GM23338 (cell line): ENCODE measurements at regions not wholly inside any gene's neighbourhood (a gene's known extent, or its start where the extent isn't known, plus 50 kb on each side); places are given as distances from the start of the nearest gene placed in this dataset.

Experiments used
- ATAC-seq: fragments of 200-7000 bp; cut with Tn5 transposase; 3 replicates; pipeline ENCODE4 v1.9.1; 2020
- DNase-seq: peaks from one replicate; pipeline ENCODE4 v3.0.0-alpha.2; 2015; ENCODE audit warnings: low spot score
- H2AFZ ChIP-seq: fragments of 200-600 bp; sonication (generic); 2 replicates; pipeline ENCODE4 v1.8.0; 2016; ENCODE audit warnings: antibody characterized with exemption, mild to moderate bottlenecking, moderate library complexity
- H3F3A ChIP-seq: fragments of 200-600 bp; sonication (generic); replicated peaks from 2 replicates; pipeline ENCODE4 v1.8.0; 2017; ENCODE audit warnings: antibody characterized with exemption, mixed run types, low read depth
- H3K27ac ChIP-seq: fragments of 200-600 bp; sonication (generic); 2 replicates; pipeline ENCODE4 v1.6.1; 2016; ENCODE audit warnings: low read depth
- H3K27me3 ChIP-seq: fragments of 200-600 bp; sonication (generic); 2 replicates; pipeline ENCODE4 v1.8.0; 2016; ENCODE audit warnings: mild to moderate bottlenecking, mixed run types, moderate library complexity; ENCODE audit not compliant: insufficient read depth
- H3K36me3 ChIP-seq: fragments of 200-600 bp; sonication (generic); 2 replicates; pipeline ENCODE4 v1.8.0; 2016; ENCODE audit warnings: mild to moderate bottlenecking; ENCODE audit not compliant: insufficient read depth
- H3K4me1 ChIP-seq: fragments of 200-600 bp; sonication (generic); 2 replicates; pipeline ENCODE4 v1.8.0; 2016; ENCODE audit warnings: mild to moderate bottlenecking, moderate library complexity; ENCODE audit not compliant: insufficient read depth
- H3K4me2 ChIP-seq: fragments of 200-600 bp; sonication (generic); 2 replicates; pipeline ENCODE4 v1.7.1; 2017; ENCODE audit warnings: mixed run types
- H3K4me3 ChIP-seq: fragments of 200-600 bp; sonication (generic); 2 replicates; pipeline ENCODE4 v1.6.1; 2016; ENCODE audit warnings: mixed run types
- H3K79me2 ChIP-seq: fragments of 200-600 bp; sonication (generic); replicated peaks from 2 replicates; pipeline ENCODE4 v1.8.0; 2017; ENCODE audit warnings: mild to moderate bottlenecking; ENCODE audit not compliant: insufficient read depth
- H3K9me2 ChIP-seq: fragments of 200-600 bp; sonication (generic); 2 replicates; pipeline ENCODE4 v1.8.0; 2017; ENCODE audit not compliant: insufficient read depth
- H4K20me1 ChIP-seq: fragments of 200-600 bp; sonication (generic); replicated peaks from 2 replicates; pipeline ENCODE4 v1.8.0; 2017; ENCODE audit warnings: mild to moderate bottlenecking; ENCODE audit not compliant: insufficient read depth
- H3K27ac Mint-ChIP-seq: 2 replicates; pipeline ENCODE4 v1.8.0; 2020; ENCODE audit warnings: inconsistent platforms, mild to moderate bottlenecking, moderate library complexity, mixed read lengths
- H3K27me3 Mint-ChIP-seq: 3 replicates; pipeline ENCODE4 v1.8.0; 2022; ENCODE audit warnings: low read depth, mild to moderate bottlenecking, moderate library complexity, mixed read lengths, inconsistent platforms; ENCODE audit not compliant: insufficient read depth, poor library complexity
- H3K36me3 Mint-ChIP-seq: 3 replicates; pipeline ENCODE4 v1.8.0; 2021; ENCODE audit warnings: low read depth, mild to moderate bottlenecking, inconsistent platforms, moderate library complexity, mixed read lengths
- H3K4me1 Mint-ChIP-seq: 3 replicates; pipeline ENCODE4 v1.8.0; 2020; ENCODE audit warnings: mild to moderate bottlenecking, inconsistent platforms, mixed read lengths
- H3K4me3 Mint-ChIP-seq: 3 replicates; pipeline ENCODE4 v1.8.0; 2021; ENCODE audit warnings: moderate library complexity, mild to moderate bottlenecking, inconsistent platforms, mixed read lengths
- H3K9me3 Mint-ChIP-seq: 3 replicates; pipeline ENCODE4 v1.8.0; 2020; ENCODE audit warnings: moderate library complexity, mild to moderate bottlenecking, inconsistent platforms, mixed read lengths
- ETS1 ChIP-seq: IDR thresholded peaks from 2 replicates; pipeline ENCODE4 v1.6.1; 2016; ENCODE audit warnings: antibody characterized with exemption
- EZH2 ChIP-seq: fragments of 200-600 bp; sonication (generic); IDR thresholded peaks from one replicate; pipeline ENCODE4 v1.8.0; 2017; ENCODE audit warnings: antibody characterized with exemption, mild to moderate bottlenecking, low read depth; ENCODE audit not compliant: unreplicated experiment
- EZH2phosphoT487 ChIP-seq: fragments of 200-600 bp; sonication (generic); IDR thresholded peaks from one replicate; pipeline ENCODE4 v1.8.1; 2018; ENCODE audit warnings: antibody characterized with exemption; ENCODE audit not compliant: unreplicated experiment
- NANOG ChIP-seq: IDR thresholded peaks from 2 replicates; pipeline ENCODE4 v1.6.1; 2016; ENCODE audit warnings: antibody characterized with exemption, borderline replicate concordance
- POLR2AphosphoS5 ChIP-seq: IDR thresholded peaks from 2 replicates; pipeline ENCODE4 v1.6.1; 2016; ENCODE audit warnings: antibody characterized with exemption, low read depth
- REST ChIP-seq: IDR thresholded peaks from one replicate; pipeline ENCODE4 v1.6.1; 2018; ENCODE audit warnings: antibody characterized with exemption; ENCODE audit not compliant: unreplicated experiment
- STAT1 ChIP-seq: IDR thresholded peaks from one replicate; pipeline ENCODE4 v1.6.1; 2016; ENCODE audit warnings: antibody characterized with exemption; ENCODE audit not compliant: unreplicated experiment
- ZNF114 ChIP-seq: fragments of 250-450 bp; sonication (Bioruptor Pico); IDR thresholded peaks from 2 replicates; pipeline ENCODE4 v1.5.0; 2020; ENCODE audit warnings: mild to moderate bottlenecking, moderate library complexity
- ZNF331 ChIP-seq: fragments of 250-450 bp; sonication (Bioruptor Pico); IDR thresholded peaks from 2 replicates; pipeline ENCODE4 v1.5.0; 2020; ENCODE audit warnings: low read depth, mild to moderate bottlenecking, moderate library complexity

GRCh38 chrX:110444996-110445395, 86.3 kb downstream of the RTL9 start (continued):
- no peak for TF ChIP-seq REST
- no peak for TF ChIP-seq NANOG

GRCh38 chrX:110448459-110448858, 89.8 kb downstream of the RTL9 start:
- Mint-ChIP-seq H3K4me3 (no peak overlapping the region), H3K36me3 (no peaks in the 10 kb centered on the region), H3K27me3 (peaks cover 11% of the 10 kb centered on the region), H3K4me1 (peaks cover 25% of the 10 kb centered on the region), H3K9me3 (no peaks in the 10 kb centered on the region), H3K27ac (no peak overlapping the region)
- Histone ChIP-seq H3K36me3 (no peaks in the 10 kb centered on the region), H3K27ac (no peak overlapping the region), H4K20me1 (no peaks in the 10 kb centered on the region), H3K4me1 (peaks cover 14% of the 10 kb centered on the region), H3K9me2 (no peaks in the 10 kb centered on the region), H3F3A (no peaks in the 10 kb centered on the region), H2AFZ (no peak overlapping the region), H3K4me3 (no peak overlapping the region), H3K79me2 (no peaks in the 10 kb centered on the region), H3K4me2 (no peak overlapping the region), H3K27me3 (no peaks in the 10 kb centered on the region)
- ATAC-seq (peak; percentile 44), DNase-seq (peak; percentile 25)
- TF ChIP-seq ETS1 = no peak
- TF ChIP-seq ZNF114 (CRISPR knock-in tag) = no peak
- no peak for TF ChIP-seq EZH2phosphoT487
- TF ChIP-seq POLR2AphosphoS5 = no peak
- no peak for TF ChIP-seq STAT1
- no peak for TF ChIP-seq EZH2

- H3K9me3 Mint-ChIP-seq = no peaks in the 10 kb centered on the region; the same call in 2 of the 3 replicates
- no peak overlapping the region for H3K4me2 ChIP-seq
- H3K36me3 ChIP-seq = no peaks in the 10 kb centered on the region
- no peak for DNase-seq
- no peak overlapping the region for H3K27ac Mint-ChIP-seq
- H2AFZ ChIP-seq = no peak overlapping the region
- no peaks in the 10 kb centered on the region for H4K20me1 ChIP-seq
- peaks cover 14% of the 10 kb centered on the region for H3K4me1 ChIP-seq
- no peak for TF ChIP-seq ETS1
- no peak for TF ChIP-seq ZNF331
- no peak for TF ChIP-seq NANOG
- no peak for TF ChIP-seq REST
- no peak for TF ChIP-seq ZNF114 (CRISPR knock-in tag)
- no peak for TF ChIP-seq EZH2phosphoT487
- peaks cover 25% of the 10 kb centered on the region for H3K4me1 Mint-ChIP-seq
- no peaks in the 10 kb centered on the region for H3K27me3 ChIP-seq
- no peaks in the 10 kb centered on the region for H3K36me3 Mint-ChIP-seq
- no peaks in the 10 kb centered on the region for H3F3A ChIP-seq
- ATAC-seq = no peak
- no peaks in the 10 kb centered on the region for H3K79me2 ChIP-seq
- peaks cover 11% of the 10 kb centered on the region for H3K27me3 Mint-ChIP-seq
- no peak overlapping the region for H3K4me3 ChIP-seq
- no peak overlapping the region for H3K4me3 Mint-ChIP-seq
- H3K27ac ChIP-seq = no peak overlapping the region
- no peaks in the 10 kb centered on the region for H3K9me2 ChIP-seq
Observed at GRCh38 chrX:110449312-110449711, 90.7 kb downstream of the RTL9 start.
